Stomach (tissue), 4 donors: ENCODE measurements at regions not wholly inside any gene's neighbourhood (a gene's known extent, or its start where the extent isn't known, plus 50 kb on each side); places are given as distances from the start of the nearest gene placed in this dataset.
"Not testable (repeated sequence)": the region's sequence is repeated elsewhere in the genome, so short reads cannot be mapped to it uniquely, and the experiment has no call there.

ENCODE experiments used
- EP300 ChIP-seq: sonication (generic); formaldehyde crosslinking; IDR thresholded peaks from one replicate; pipeline ENCODE4 v1.6.1; 2017; ENCODE audit warnings: antibody characterized with exemption
- POLR2A ChIP-seq, 4 donors: fragments of 450-650 bp; IDR thresholded peaks; one replicate each; pipeline ENCODE4 v1.6.1; 2016; ENCODE audit warnings: antibody characterized with exemption in 4 of 4, control low read depth in 2 of 4, mild to moderate bottlenecking in 1 of 4, moderate library complexity in 1 of 4
- TF ChIP-seq, protein P1 (sequence below), 7 experiments: fragments of 450-650 bp in 4 of 7; fragments of 200-600 bp in 3 of 7; sonication (generic) in 3 of 7; IDR thresholded peaks; one replicate each; pipeline ENCODE4 v1.5.1; 2016 to 2019; ENCODE audit warnings: antibody characterized with exemption in 7 of 7, control low read depth in 2 of 7, mild to moderate bottlenecking in 1 of 7

- not testable (repeated sequence) for TF ChIP-seq POLR2A (IDR thresholded peaks at IDR 0.05); EP300
- TF ChIP-seq, protein P1, sequence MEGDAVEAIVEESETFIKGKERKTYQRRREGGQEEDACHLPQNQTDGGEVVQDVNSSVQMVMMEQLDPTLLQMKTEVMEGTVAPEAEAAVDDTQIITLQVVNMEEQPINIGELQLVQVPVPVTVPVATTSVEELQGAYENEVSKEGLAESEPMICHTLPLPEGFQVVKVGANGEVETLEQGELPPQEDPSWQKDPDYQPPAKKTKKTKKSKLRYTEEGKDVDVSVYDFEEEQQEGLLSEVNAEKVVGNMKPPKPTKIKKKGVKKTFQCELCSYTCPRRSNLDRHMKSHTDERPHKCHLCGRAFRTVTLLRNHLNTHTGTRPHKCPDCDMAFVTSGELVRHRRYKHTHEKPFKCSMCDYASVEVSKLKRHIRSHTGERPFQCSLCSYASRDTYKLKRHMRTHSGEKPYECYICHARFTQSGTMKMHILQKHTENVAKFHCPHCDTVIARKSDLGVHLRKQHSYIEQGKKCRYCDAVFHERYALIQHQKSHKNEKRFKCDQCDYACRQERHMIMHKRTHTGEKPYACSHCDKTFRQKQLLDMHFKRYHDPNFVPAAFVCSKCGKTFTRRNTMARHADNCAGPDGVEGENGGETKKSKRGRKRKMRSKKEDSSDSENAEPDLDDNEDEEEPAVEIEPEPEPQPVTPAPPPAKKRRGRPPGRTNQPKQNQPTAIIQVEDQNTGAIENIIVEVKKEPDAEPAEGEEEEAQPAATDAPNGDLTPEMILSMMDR (IDR thresholded peaks at IDR 0.05): peak in 1 of 7 experiments; percentile 11
Measured at GRCh38 chrY:11466778-11467177, 1234.3 kb upstream of the USP9Y start.
